GM23338 (cell line): ENCODE measurements at regions not wholly inside any gene's neighbourhood (a gene's known extent, or its start where the extent isn't known, plus 50 kb on each side); places are given as distances from the start of the nearest gene placed in this dataset.

Experiments used
- ATAC-seq: fragments of 200-7000 bp; cut with Tn5 transposase; 3 replicates; pipeline ENCODE4 v1.9.1; 2020
- DNase-seq: peaks from one replicate; pipeline ENCODE4 v3.0.0-alpha.2; 2015; ENCODE audit warnings: low spot score
- H2AFZ ChIP-seq: fragments of 200-600 bp; sonication (generic); 2 replicates; pipeline ENCODE4 v1.8.0; 2016; ENCODE audit warnings: antibody characterized with exemption, mild to moderate bottlenecking, moderate library complexity
- H3F3A ChIP-seq: fragments of 200-600 bp; sonication (generic); replicated peaks from 2 replicates; pipeline ENCODE4 v1.8.0; 2017; ENCODE audit warnings: antibody characterized with exemption, mixed run types, low read depth
- H3K27ac ChIP-seq: fragments of 200-600 bp; sonication (generic); 2 replicates; pipeline ENCODE4 v1.6.1; 2016; ENCODE audit warnings: low read depth
- H3K27me3 ChIP-seq: fragments of 200-600 bp; sonication (generic); 2 replicates; pipeline ENCODE4 v1.8.0; 2016; ENCODE audit warnings: mild to moderate bottlenecking, mixed run types, moderate library complexity; ENCODE audit not compliant: insufficient read depth
- H3K36me3 ChIP-seq: fragments of 200-600 bp; sonication (generic); 2 replicates; pipeline ENCODE4 v1.8.0; 2016; ENCODE audit warnings: mild to moderate bottlenecking; ENCODE audit not compliant: insufficient read depth
- H3K4me1 ChIP-seq: fragments of 200-600 bp; sonication (generic); 2 replicates; pipeline ENCODE4 v1.8.0; 2016; ENCODE audit warnings: mild to moderate bottlenecking, moderate library complexity; ENCODE audit not compliant: insufficient read depth
- H3K4me2 ChIP-seq: fragments of 200-600 bp; sonication (generic); 2 replicates; pipeline ENCODE4 v1.7.1; 2017; ENCODE audit warnings: mixed run types
- H3K4me3 ChIP-seq: fragments of 200-600 bp; sonication (generic); 2 replicates; pipeline ENCODE4 v1.6.1; 2016; ENCODE audit warnings: mixed run types
- H3K79me2 ChIP-seq: fragments of 200-600 bp; sonication (generic); replicated peaks from 2 replicates; pipeline ENCODE4 v1.8.0; 2017; ENCODE audit warnings: mild to moderate bottlenecking; ENCODE audit not compliant: insufficient read depth
- H3K9me2 ChIP-seq: fragments of 200-600 bp; sonication (generic); 2 replicates; pipeline ENCODE4 v1.8.0; 2017; ENCODE audit not compliant: insufficient read depth
- H4K20me1 ChIP-seq: fragments of 200-600 bp; sonication (generic); replicated peaks from 2 replicates; pipeline ENCODE4 v1.8.0; 2017; ENCODE audit warnings: mild to moderate bottlenecking; ENCODE audit not compliant: insufficient read depth
- H3K27ac Mint-ChIP-seq: 2 replicates; pipeline ENCODE4 v1.8.0; 2020; ENCODE audit warnings: inconsistent platforms, mild to moderate bottlenecking, moderate library complexity, mixed read lengths
- H3K27me3 Mint-ChIP-seq: 3 replicates; pipeline ENCODE4 v1.8.0; 2022; ENCODE audit warnings: low read depth, mild to moderate bottlenecking, moderate library complexity, mixed read lengths, inconsistent platforms; ENCODE audit not compliant: insufficient read depth, poor library complexity
- H3K36me3 Mint-ChIP-seq: 3 replicates; pipeline ENCODE4 v1.8.0; 2021; ENCODE audit warnings: low read depth, mild to moderate bottlenecking, inconsistent platforms, moderate library complexity, mixed read lengths
- H3K4me1 Mint-ChIP-seq: 3 replicates; pipeline ENCODE4 v1.8.0; 2020; ENCODE audit warnings: mild to moderate bottlenecking, inconsistent platforms, mixed read lengths
- H3K4me3 Mint-ChIP-seq: 3 replicates; pipeline ENCODE4 v1.8.0; 2021; ENCODE audit warnings: moderate library complexity, mild to moderate bottlenecking, inconsistent platforms, mixed read lengths
- H3K9me3 Mint-ChIP-seq: 3 replicates; pipeline ENCODE4 v1.8.0; 2020; ENCODE audit warnings: moderate library complexity, mild to moderate bottlenecking, inconsistent platforms, mixed read lengths
- CREB1 ChIP-seq: fragments of 250-450 bp; sonication (Bioruptor Pico); IDR thresholded peaks from 2 replicates; pipeline ENCODE4 v1.5.0; 2020; ENCODE audit warnings: low read depth, mild to moderate bottlenecking, moderate library complexity
- EZH2 ChIP-seq: fragments of 200-600 bp; sonication (generic); IDR thresholded peaks from one replicate; pipeline ENCODE4 v1.8.0; 2017; ENCODE audit warnings: antibody characterized with exemption, mild to moderate bottlenecking, low read depth; ENCODE audit not compliant: unreplicated experiment
- EZH2phosphoT487 ChIP-seq: fragments of 200-600 bp; sonication (generic); IDR thresholded peaks from one replicate; pipeline ENCODE4 v1.8.1; 2018; ENCODE audit warnings: antibody characterized with exemption; ENCODE audit not compliant: unreplicated experiment
- JUNB ChIP-seq: IDR thresholded peaks from one replicate; pipeline ENCODE4 v1.6.1; 2016; ENCODE audit warnings: antibody characterized with exemption; ENCODE audit not compliant: unreplicated experiment
- NANOG ChIP-seq: IDR thresholded peaks from 2 replicates; pipeline ENCODE4 v1.6.1; 2016; ENCODE audit warnings: antibody characterized with exemption, borderline replicate concordance
- POLR2AphosphoS5 ChIP-seq: IDR thresholded peaks from 2 replicates; pipeline ENCODE4 v1.6.1; 2016; ENCODE audit warnings: antibody characterized with exemption, low read depth
- STAT1 ChIP-seq: IDR thresholded peaks from one replicate; pipeline ENCODE4 v1.6.1; 2016; ENCODE audit warnings: antibody characterized with exemption; ENCODE audit not compliant: unreplicated experiment
- ZNF114 ChIP-seq: fragments of 250-450 bp; sonication (Bioruptor Pico); IDR thresholded peaks from 2 replicates; pipeline ENCODE4 v1.5.0; 2020; ENCODE audit warnings: mild to moderate bottlenecking, moderate library complexity
- ZNF331 ChIP-seq: fragments of 250-450 bp; sonication (Bioruptor Pico); IDR thresholded peaks from 2 replicates; pipeline ENCODE4 v1.5.0; 2020; ENCODE audit warnings: low read depth, mild to moderate bottlenecking, moderate library complexity
- TF ChIP-seq, protein P1 (sequence below): IDR thresholded peaks from one replicate; pipeline ENCODE4 v1.6.1; 2018; ENCODE audit warnings: antibody characterized with exemption; ENCODE audit not compliant: unreplicated experiment
- TF ChIP-seq, protein P2 (sequence below): IDR thresholded peaks from 2 replicates; pipeline ENCODE4 v1.6.1; 2016; ENCODE audit warnings: antibody characterized with exemption
- TF ChIP-seq, protein P3 (sequence below): fragments of 250-450 bp; sonication (Bioruptor Pico); IDR thresholded peaks from 2 replicates; pipeline ENCODE4 v1.5.0; 2020; ENCODE audit warnings: mild to moderate bottlenecking, moderate library complexity
- TF ChIP-seq, protein P4 (sequence below), 2 experiments: fragments of 200-600 bp in 1 of 2; sonication (generic) in 1 of 2; conservative IDR thresholded peaks; 2 replicates each; pipeline versions ENCODE4 v1.5.1 to v1.6.1; 2016 to 2017; ENCODE audit warnings: antibody characterized with exemption in 2 of 2, low read depth in 2 of 2, mild to moderate bottlenecking in 2 of 2, moderate library complexity in 1 of 2

DNA sequence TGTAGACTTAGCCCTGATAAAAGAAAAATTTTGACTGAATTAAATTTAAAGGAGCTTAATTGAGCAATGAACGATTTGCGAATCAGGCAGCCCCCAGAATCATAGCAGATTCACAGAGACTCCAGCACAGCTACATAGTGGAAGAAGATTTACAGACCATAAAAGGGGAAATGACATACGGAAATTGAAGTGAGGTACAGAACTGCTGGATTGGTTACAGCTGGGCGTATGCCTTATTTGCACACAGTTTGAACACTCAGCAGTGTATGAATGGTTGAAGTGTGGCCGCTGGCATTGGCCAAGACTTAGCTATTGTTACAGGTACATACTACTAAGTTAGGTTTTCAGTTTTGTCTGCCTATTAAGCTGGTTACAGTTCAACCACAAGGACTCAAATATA is 433.5 kb upstream of the CELF2 start:
- DNase-seq (no peak), ATAC-seq (no peak)
- Mint-ChIP-seq H3K27me3 (no peaks in the 10 kb centered on the region), H3K4me1 (peaks cover 18% of the 10 kb centered on the region), H3K27ac (no peak overlapping the region), H3K9me3 (no peaks in the 10 kb centered on the region; the same call in 2 of the 3 replicates), H3K36me3 (0 out of 3 replicates have a peak, but pooled peaks cover 5% of the 10 kb centered on the region), H3K4me3 (no peak overlapping the region)
- Histone ChIP-seq H3K4me1 (peaks cover 8% of the 10 kb centered on the region), H3K36me3 (no peaks in the 10 kb centered on the region), H3K27ac (no peak overlapping the region), H3K9me2 (peaks cover 8% of the 10 kb centered on the region), H3F3A (no peaks in the 10 kb centered on the region), H4K20me1 (no peaks in the 10 kb centered on the region), H3K4me3 (no peak overlapping the region), H3K79me2 (no peaks in the 10 kb centered on the region), H3K27me3 (no peaks in the 10 kb centered on the region), H2AFZ (no peak overlapping the region), H3K4me2 (no peak overlapping the region)
- no peak for TF ChIP-seq EZH2phosphoT487
- TF ChIP-seq, protein P1, sequence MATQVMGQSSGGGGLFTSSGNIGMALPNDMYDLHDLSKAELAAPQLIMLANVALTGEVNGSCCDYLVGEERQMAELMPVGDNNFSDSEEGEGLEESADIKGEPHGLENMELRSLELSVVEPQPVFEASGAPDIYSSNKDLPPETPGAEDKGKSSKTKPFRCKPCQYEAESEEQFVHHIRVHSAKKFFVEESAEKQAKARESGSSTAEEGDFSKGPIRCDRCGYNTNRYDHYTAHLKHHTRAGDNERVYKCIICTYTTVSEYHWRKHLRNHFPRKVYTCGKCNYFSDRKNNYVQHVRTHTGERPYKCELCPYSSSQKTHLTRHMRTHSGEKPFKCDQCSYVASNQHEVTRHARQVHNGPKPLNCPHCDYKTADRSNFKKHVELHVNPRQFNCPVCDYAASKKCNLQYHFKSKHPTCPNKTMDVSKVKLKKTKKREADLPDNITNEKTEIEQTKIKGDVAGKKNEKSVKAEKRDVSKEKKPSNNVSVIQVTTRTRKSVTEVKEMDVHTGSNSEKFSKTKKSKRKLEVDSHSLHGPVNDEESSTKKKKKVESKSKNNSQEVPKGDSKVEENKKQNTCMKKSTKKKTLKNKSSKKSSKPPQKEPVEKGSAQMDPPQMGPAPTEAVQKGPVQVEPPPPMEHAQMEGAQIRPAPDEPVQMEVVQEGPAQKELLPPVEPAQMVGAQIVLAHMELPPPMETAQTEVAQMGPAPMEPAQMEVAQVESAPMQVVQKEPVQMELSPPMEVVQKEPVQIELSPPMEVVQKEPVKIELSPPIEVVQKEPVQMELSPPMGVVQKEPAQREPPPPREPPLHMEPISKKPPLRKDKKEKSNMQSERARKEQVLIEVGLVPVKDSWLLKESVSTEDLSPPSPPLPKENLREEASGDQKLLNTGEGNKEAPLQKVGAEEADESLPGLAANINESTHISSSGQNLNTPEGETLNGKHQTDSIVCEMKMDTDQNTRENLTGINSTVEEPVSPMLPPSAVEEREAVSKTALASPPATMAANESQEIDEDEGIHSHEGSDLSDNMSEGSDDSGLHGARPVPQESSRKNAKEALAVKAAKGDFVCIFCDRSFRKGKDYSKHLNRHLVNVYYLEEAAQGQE = no peak
- no peak for TF ChIP-seq JUNB
- TF ChIP-seq STAT1 = no peak
- no peak for TF ChIP-seq POLR2AphosphoS5
- TF ChIP-seq, protein P2, sequence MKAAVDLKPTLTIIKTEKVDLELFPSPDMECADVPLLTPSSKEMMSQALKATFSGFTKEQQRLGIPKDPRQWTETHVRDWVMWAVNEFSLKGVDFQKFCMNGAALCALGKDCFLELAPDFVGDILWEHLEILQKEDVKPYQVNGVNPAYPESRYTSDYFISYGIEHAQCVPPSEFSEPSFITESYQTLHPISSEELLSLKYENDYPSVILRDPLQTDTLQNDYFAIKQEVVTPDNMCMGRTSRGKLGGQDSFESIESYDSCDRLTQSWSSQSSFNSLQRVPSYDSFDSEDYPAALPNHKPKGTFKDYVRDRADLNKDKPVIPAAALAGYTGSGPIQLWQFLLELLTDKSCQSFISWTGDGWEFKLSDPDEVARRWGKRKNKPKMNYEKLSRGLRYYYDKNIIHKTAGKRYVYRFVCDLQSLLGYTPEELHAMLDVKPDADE = no peak
- no peak for TF ChIP-seq NANOG
- TF ChIP-seq, protein P3, sequence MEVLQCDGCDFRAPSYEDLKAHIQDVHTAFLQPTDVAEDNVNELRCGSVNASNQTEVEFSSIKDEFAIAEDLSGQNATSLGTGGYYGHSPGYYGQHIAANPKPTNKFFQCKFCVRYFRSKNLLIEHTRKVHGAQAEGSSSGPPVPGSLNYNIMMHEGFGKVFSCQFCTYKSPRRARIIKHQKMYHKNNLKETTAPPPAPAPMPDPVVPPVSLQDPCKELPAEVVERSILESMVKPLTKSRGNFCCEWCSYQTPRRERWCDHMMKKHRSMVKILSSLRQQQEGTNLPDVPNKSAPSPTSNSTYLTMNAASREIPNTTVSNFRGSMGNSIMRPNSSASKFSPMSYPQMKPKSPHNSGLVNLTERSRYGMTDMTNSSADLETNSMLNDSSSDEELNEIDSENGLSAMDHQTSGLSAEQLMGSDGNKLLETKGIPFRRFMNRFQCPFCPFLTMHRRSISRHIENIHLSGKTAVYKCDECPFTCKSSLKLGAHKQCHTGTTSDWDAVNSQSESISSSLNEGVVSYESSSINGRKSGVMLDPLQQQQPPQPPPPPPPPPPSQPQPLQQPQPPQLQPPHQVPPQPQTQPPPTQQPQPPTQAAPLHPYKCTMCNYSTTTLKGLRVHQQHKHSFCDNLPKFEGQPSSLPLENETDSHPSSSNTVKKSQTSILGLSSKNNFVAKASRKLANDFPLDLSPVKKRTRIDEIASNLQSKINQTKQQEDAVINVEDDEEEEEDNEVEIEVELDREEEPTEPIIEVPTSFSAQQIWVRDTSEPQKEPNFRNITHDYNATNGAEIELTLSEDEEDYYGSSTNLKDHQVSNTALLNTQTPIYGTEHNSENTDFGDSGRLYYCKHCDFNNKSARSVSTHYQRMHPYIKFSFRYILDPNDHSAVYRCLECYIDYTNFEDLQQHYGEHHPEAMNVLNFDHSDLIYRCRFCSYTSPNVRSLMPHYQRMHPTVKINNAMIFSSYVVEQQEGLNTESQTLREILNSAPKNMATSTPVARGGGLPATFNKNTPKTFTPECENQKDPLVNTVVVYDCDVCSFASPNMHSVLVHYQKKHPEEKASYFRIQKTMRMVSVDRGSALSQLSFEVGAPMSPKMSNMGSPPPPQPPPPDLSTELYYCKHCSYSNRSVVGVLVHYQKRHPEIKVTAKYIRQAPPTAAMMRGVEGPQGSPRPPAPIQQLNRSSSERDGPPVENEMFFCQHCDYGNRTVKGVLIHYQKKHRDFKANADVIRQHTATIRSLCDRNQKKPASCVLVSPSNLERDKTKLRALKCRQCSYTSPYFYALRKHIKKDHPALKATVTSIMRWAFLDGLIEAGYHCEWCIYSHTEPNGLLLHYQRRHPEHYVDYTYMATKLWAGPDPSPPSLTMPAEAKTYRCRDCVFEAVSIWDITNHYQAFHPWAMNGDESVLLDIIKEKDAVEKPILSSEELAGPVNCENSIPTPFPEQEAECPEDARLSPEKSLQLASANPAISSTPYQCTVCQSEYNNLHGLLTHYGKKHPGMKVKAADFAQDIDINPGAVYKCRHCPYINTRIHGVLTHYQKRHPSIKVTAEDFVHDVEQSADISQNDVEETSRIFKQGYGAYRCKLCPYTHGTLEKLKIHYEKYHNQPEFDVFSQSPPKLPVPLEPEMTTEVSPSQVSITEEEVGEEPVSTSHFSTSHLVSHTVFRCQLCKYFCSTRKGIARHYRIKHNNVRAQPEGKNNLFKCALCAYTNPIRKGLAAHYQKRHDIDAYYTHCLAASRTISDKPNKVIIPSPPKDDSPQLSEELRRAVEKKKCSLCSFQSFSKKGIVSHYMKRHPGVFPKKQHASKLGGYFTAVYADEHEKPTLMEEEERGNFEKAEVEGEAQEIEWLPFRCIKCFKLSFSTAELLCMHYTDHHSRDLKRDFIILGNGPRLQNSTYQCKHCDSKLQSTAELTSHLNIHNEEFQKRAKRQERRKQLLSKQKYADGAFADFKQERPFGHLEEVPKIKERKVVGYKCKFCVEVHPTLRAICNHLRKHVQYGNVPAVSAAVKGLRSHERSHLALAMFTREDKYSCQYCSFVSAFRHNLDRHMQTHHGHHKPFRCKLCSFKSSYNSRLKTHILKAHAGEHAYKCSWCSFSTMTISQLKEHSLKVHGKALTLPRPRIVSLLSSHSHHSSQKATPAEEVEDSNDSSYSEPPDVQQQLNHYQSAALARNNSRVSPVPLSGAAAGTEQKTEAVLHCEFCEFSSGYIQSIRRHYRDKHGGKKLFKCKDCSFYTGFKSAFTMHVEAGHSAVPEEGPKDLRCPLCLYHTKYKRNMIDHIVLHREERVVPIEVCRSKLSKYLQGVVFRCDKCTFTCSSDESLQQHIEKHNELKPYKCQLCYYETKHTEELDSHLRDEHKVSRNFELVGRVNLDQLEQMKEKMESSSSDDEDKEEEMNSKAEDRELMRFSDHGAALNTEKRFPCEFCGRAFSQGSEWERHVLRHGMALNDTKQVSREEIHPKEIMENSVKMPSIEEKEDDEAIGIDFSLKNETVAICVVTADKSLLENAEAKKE = no peak
- no peak for TF ChIP-seq EZH2
- no peak for TF ChIP-seq ZNF114 (CRISPR knock-in tag)
- TF ChIP-seq, protein P4, sequence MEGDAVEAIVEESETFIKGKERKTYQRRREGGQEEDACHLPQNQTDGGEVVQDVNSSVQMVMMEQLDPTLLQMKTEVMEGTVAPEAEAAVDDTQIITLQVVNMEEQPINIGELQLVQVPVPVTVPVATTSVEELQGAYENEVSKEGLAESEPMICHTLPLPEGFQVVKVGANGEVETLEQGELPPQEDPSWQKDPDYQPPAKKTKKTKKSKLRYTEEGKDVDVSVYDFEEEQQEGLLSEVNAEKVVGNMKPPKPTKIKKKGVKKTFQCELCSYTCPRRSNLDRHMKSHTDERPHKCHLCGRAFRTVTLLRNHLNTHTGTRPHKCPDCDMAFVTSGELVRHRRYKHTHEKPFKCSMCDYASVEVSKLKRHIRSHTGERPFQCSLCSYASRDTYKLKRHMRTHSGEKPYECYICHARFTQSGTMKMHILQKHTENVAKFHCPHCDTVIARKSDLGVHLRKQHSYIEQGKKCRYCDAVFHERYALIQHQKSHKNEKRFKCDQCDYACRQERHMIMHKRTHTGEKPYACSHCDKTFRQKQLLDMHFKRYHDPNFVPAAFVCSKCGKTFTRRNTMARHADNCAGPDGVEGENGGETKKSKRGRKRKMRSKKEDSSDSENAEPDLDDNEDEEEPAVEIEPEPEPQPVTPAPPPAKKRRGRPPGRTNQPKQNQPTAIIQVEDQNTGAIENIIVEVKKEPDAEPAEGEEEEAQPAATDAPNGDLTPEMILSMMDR (conservative IDR thresholded peaks at IDR 0.05; ENCODE audit: low read depth in 2 of 2) = no peak
- no peak for TF ChIP-seq CREB1 (CRISPR knock-in tag)
- TF ChIP-seq ZNF331 (CRISPR knock-in tag) = no peak
